Progenitor cell of endocrine pancreas (in vitro differentiated cells): ENCODE measurements at regions not wholly inside any gene's neighbourhood (a gene's known extent, or its start where the extent isn't known, plus 50 kb on each side); places are given as distances from the start of the nearest gene placed in this dataset.

Experiments used
- DNase-seq: peaks from one replicate; pipeline ENCODE4 v3.0.0; 2021; ENCODE audit warnings: low spot score; ENCODE audit not compliant: unreplicated experiment
- H3K27ac Mint-ChIP-seq: 2 replicates; pipeline ENCODE4 v1.8.0; 2021; ENCODE audit warnings: mild to moderate bottlenecking, moderate library complexity, mixed read lengths
- H3K27me3 Mint-ChIP-seq: 2 replicates; pipeline ENCODE4 v1.8.0; 2021; ENCODE audit warnings: mixed read lengths
- H3K36me3 Mint-ChIP-seq: 2 replicates; pipeline ENCODE4 v1.8.0; 2022; ENCODE audit warnings: mixed read lengths; ENCODE audit not compliant: insufficient read depth
- H3K4me1 Mint-ChIP-seq: 2 replicates; pipeline ENCODE4 v1.8.0; 2021; ENCODE audit warnings: low read depth, mixed read lengths
- H3K4me3 Mint-ChIP-seq: 2 replicates; pipeline ENCODE4 v1.8.0; 2021; ENCODE audit warnings: low read depth, mild to moderate bottlenecking, moderate library complexity, mixed read lengths
- H3K9me3 Mint-ChIP-seq: 2 replicates; pipeline ENCODE4 v1.8.0; 2021; ENCODE audit warnings: low read depth, mixed read lengths
- CTCF ChIP-seq: fragments of 200-600 bp; sonication (generic); IDR thresholded peaks from one replicate; pipeline ENCODE4 v1.5.0; 2021; ENCODE audit warnings: antibody characterized with exemption, mild to moderate bottlenecking; ENCODE audit not compliant: unreplicated experiment

- H3K36me3 Mint-ChIP-seq = peaks cover 13% of the 10 kb centered on the region
- no peak for TF ChIP-seq CTCF
- peaks cover 24% of the 10 kb centered on the region for H3K4me1 Mint-ChIP-seq
- H3K27me3 Mint-ChIP-seq = no peaks in the 10 kb centered on the region
- no peak for DNase-seq
- H3K9me3 Mint-ChIP-seq = peaks cover 8% of the 10 kb centered on the region
- H3K4me3 Mint-ChIP-seq = no peak overlapping the region
- no peak overlapping the region for H3K27ac Mint-ChIP-seq
These were observed 384.0 kb downstream of the SOX9 start for GRCh38 chr17:72504783-72505182.

- Mint-ChIP-seq H3K27me3 (no peaks in the 10 kb centered on the region), H3K4me1 (peaks cover 28% of the 10 kb centered on the region), H3K4me3 (no peak overlapping the region), H3K9me3 (peaks cover 4% of the 10 kb centered on the region), H3K36me3 (peaks cover 11% of the 10 kb centered on the region), H3K27ac (no peak overlapping the region)
- no peak for TF ChIP-seq CTCF
- DNase-seq = no peak
These were observed 386.0 kb downstream of the SOX9 start for GRCh38 chr17:72506773-72507172.

GRCh38 chr17:72507370-72507769, 386.6 kb downstream of the SOX9 start:
- H3K4me1 Mint-ChIP-seq = peaks cover 22% of the 10 kb centered on the region

GRCh38 chr17:72510351-72511016, 389.7 kb downstream of the SOX9 start:
- no peak for DNase-seq
- Mint-ChIP-seq H3K4me3 (no peak overlapping the region), H3K27me3 (no peaks in the 10 kb centered on the region), H3K36me3 (peaks cover 3% of the 10 kb centered on the region), H3K9me3 (no peaks in the 10 kb centered on the region), H3K27ac (no peak overlapping the region), H3K4me1 (peaks cover 30% of the 10 kb centered on the region)
- no peak for TF ChIP-seq CTCF

More at GRCh38 chr17:72507370-72507769, 386.6 kb downstream of the SOX9 start:
- TF ChIP-seq CTCF = no peak
- Mint-ChIP-seq H3K4me3 (no peak overlapping the region), H3K36me3 (peaks cover 11% of the 10 kb centered on the region), H3K9me3 (peaks cover 4% of the 10 kb centered on the region), H3K27me3 (no peaks in the 10 kb centered on the region), H3K27ac (no peak overlapping the region)
- no peak for DNase-seq

GRCh38 chr17:72511242-72511641, 390.4 kb downstream of the SOX9 start:
- Mint-ChIP-seq H3K36me3 (no peaks in the 10 kb centered on the region), H3K27ac (no peak overlapping the region), H3K4me3 (no peak overlapping the region), H3K27me3 (no peaks in the 10 kb centered on the region), H3K9me3 (no peaks in the 10 kb centered on the region), H3K4me1 (peaks cover 38% of the 10 kb centered on the region)
- DNase-seq = no peak
- TF ChIP-seq CTCF = no peak
